Endothelial cell of umbilical vein (primary cell): ENCODE measurements at regions not wholly inside any gene's neighbourhood (a gene's known extent, or its start where the extent isn't known, plus 50 kb on each side); places are given as distances from the start of the nearest gene placed in this dataset.

Experiments used
- BruUV-seq: library from RNA; stranded (reverse); fragments of 400-500 nt; replicated peaks from 2 replicates; lab custom pipeline; 2021; lab: Mats Ljungman, UMichigan
- CTCF ChIA-PET: fragments of 300-600, 350-600 bp; sonication (Branson Sonifier 250); formaldehyde crosslinking; loops from one replicate; lab custom pipeline; 2021; ENCODE audit warnings: antibody characterized with exemption, inconsistent platforms; lab: Charles Lee
- POLR2A ChIA-PET: fragments of 300-600, 350-600 bp; sonication (Branson Sonifier 250); formaldehyde crosslinking; loops from one replicate; lab custom pipeline; 2021; ENCODE audit warnings: antibody characterized with exemption, inconsistent platforms; lab: Charles Lee
- DNase-seq: peaks from one replicate; pipeline ENCODE4 v3.0.0-alpha.2; 2011; ENCODE audit warnings: low read depth, low spot score
- FAIRE-seq: peaks from 2 replicates; lab custom pipeline; 2011; peaks lifted over from hg19 to GRCh38; lab: Jason Lieb, UNC
- H2AFZ ChIP-seq: 2 replicates; pipeline ENCODE4 v1.6.0; 2012; ENCODE audit warnings: low read depth, low read length, control low read depth, inconsistent platforms
- H3K27ac ChIP-seq: 2 replicates; pipeline ENCODE4 v1.5.1; 2011; ENCODE audit warnings: low read depth, mild to moderate bottlenecking, control low read depth, low read length, moderate library complexity; ENCODE audit not compliant: insufficient read depth
- H3K27me3 ChIP-seq, 2 experiments: 2 replicates each; pipeline versions ENCODE4 v1.6.0 to v1.6.1; 2011; ENCODE audit warnings: low read length in 2 of 2, mixed read lengths in 1 of 2; ENCODE audit not compliant: control insufficient read depth in 2 of 2, insufficient read depth in 2 of 2
- H3K36me3 ChIP-seq, 2 experiments: 2 replicates in 1 of 2; 3 replicates in 1 of 2; pipeline ENCODE4 v1.5.1; 2011; ENCODE audit warnings: low read length in 2 of 2, mild to moderate bottlenecking in 1 of 2, moderate library complexity in 1 of 2; ENCODE audit not compliant: control insufficient read depth in 2 of 2, insufficient read depth in 2 of 2; ENCODE audit errors: extremely low read depth in 1 of 2
- H3K4me1 ChIP-seq: 3 replicates; pipeline ENCODE4 v1.5.1; 2011; ENCODE audit warnings: mild to moderate bottlenecking, low read length; ENCODE audit not compliant: control insufficient read depth, insufficient read depth; ENCODE audit errors: extremely low read depth
- H3K4me2 ChIP-seq: 2 replicates; pipeline ENCODE4 v1.6.1; 2011; ENCODE audit warnings: low read length, control low read depth, mixed read lengths; ENCODE audit not compliant: insufficient read depth
- H3K4me3 ChIP-seq, 3 experiments: fragments of 200-600 bp in 1 of 3; sonication (generic), shearing (Covaris generic) in 1 of 3; replicated peaks in 1 of 3; 2 replicates each; pipeline ENCODE4 v1.5.1; 2011 to 2016; ENCODE audit warnings: control low read depth in 3 of 3, low read length in 3 of 3, mild to moderate bottlenecking in 2 of 3, inconsistent platforms in 1 of 3, low read depth in 1 of 3, moderate library complexity in 1 of 3; ENCODE audit not compliant: insufficient read depth in 1 of 3
- H3K79me2 ChIP-seq: 2 replicates; pipeline ENCODE4 v1.6.0; 2012; ENCODE audit warnings: low read length, inconsistent platforms; ENCODE audit not compliant: control insufficient read depth, insufficient read depth
- H3K9ac ChIP-seq: replicated peaks from 2 replicates; pipeline ENCODE3; 2011; ENCODE audit warnings: low read length, control low read depth; ENCODE audit not compliant: insufficient read depth; ENCODE audit errors: extremely low read depth
- H3K9me1 ChIP-seq: replicated peaks from 3 replicates; pipeline ENCODE4 v1.6.0; 2011; ENCODE audit warnings: mild to moderate bottlenecking, low read length; ENCODE audit not compliant: control insufficient read depth, insufficient read depth; ENCODE audit errors: extremely low read depth
- H3K9me3 ChIP-seq: replicated peaks from 2 replicates; pipeline ENCODE4 v1.5.1; 2012; ENCODE audit warnings: low read length, inconsistent platforms; ENCODE audit not compliant: control insufficient read depth, insufficient read depth
- H4K20me1 ChIP-seq: replicated peaks from 2 replicates; pipeline ENCODE3; 2011; ENCODE audit warnings: mild to moderate bottlenecking, low read length; ENCODE audit not compliant: control insufficient read depth, insufficient read depth; ENCODE audit errors: extremely low read depth
- CTCF ChIP-seq, 2 donors: IDR thresholded peaks; 1 replicate in 1 of 2; 2 replicates in 1 of 2; pipeline ENCODE4 v1.5.1; 2011; ENCODE audit warnings: low read length in 2 of 2, mild to moderate bottlenecking in 2 of 2, moderate library complexity in 2 of 2, control low read depth in 1 of 2, inconsistent platforms in 1 of 2, low read depth in 1 of 2; ENCODE audit not compliant: insufficient read depth in 1 of 2; ENCODE audit errors: extremely low read depth in 1 of 2
- EZH2 ChIP-seq: IDR thresholded peaks from 2 replicates; pipeline ENCODE4 v1.6.1; 2012; ENCODE audit warnings: borderline replicate concordance, low read depth, mild to moderate bottlenecking, moderate library complexity, low read length, inconsistent platforms; ENCODE audit not compliant: severe bottlenecking
- FOS ChIP-seq: IDR thresholded peaks from 2 replicates; pipeline ENCODE4 v1.6.1; 2011; ENCODE audit warnings: mild to moderate bottlenecking, low read length, moderate library complexity, borderline replicate concordance; ENCODE audit not compliant: insufficient read depth
- GATA2 ChIP-seq: IDR thresholded peaks from 2 replicates; pipeline ENCODE4 v1.7.0; 2011; ENCODE audit warnings: low read depth, mild to moderate bottlenecking, moderate library complexity, mixed read lengths, low read length; ENCODE audit not compliant: insufficient read length, insufficient read depth
- JUN ChIP-seq: IDR thresholded peaks from 2 replicates; pipeline ENCODE4 v1.6.1; 2011; ENCODE audit warnings: borderline replicate concordance, low read depth; ENCODE audit not compliant: insufficient read length, insufficient read depth
- MAX ChIP-seq: IDR thresholded peaks from 2 replicates; pipeline ENCODE4 v1.6.1; 2011; ENCODE audit not compliant: insufficient read depth, insufficient read length
- MYC ChIP-seq: IDR thresholded peaks from one replicate; pipeline ENCODE4 v1.6.1; 2011; ENCODE audit warnings: mild to moderate bottlenecking, low read depth, low read length
- POLR2A ChIP-seq: IDR thresholded peaks from 2 replicates; pipeline ENCODE4 v1.6.1; 2012; ENCODE audit warnings: low read depth, mild to moderate bottlenecking, control low read depth, low read length
- POLR2AphosphoS5 ChIP-seq: IDR thresholded peaks from 2 replicates; pipeline ENCODE4 v1.6.1; 2012; ENCODE audit warnings: low read depth, mild to moderate bottlenecking, control low read depth, low read length, moderate library complexity; ENCODE audit not compliant: insufficient read depth
- dilution Hi-C: fragments of 300-500 bp; cut with MboI; formaldehyde crosslinking; loops from one replicate; pipeline ENCODE4 v1.15.0; 2019; ENCODE audit warnings: low sequenced_read_pairs; ENCODE audit not compliant: extremely low pct_ligation_motif_present
- intact Hi-C: fragments of 100-400 bp; cut with micrococcal nuclease; formaldehyde crosslinking; loops from one replicate; pipeline ENCODE4 v1.10.0; 2022

DNA sequence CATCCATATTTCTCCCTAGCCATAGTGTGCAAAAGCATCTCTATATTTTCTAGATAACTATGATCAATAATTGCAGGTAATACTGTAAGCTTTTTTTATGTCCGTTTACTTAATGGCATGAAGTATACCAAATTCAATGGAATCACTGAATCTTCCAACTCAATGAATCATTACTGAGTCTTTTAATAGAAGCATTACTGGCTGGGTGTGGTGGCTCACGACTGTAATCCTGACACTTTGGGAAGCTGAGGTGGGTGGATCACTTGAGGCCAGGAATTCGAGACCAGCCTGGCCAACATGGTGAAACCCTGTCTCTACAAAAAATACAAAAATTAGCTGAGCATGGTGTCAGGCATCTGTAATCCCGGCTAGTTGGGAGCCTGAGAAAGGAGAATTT lies 372.5 kb downstream of the BMPER start:
- Histone ChIP-seq H3K4me3 (peak overlapping the region in 1 of 3 experiments; percentile 29), H3K27ac (peak overlapping the region; percentile 86), H2AFZ (peak overlapping the region; percentile 28), H3K9me1 (no peaks in the 10 kb centered on the region), H3K36me3 (no peaks in the 10 kb centered on the region), H3K4me2 (peak overlapping the region; percentile 79), H3K4me1 (peaks cover 25% of the 10 kb centered on the region), H3K9ac (no peak overlapping the region), H3K79me2 (no peaks in the 10 kb centered on the region), H3K9me3 (no peaks in the 10 kb centered on the region), H4K20me1 (no peaks in the 10 kb centered on the region), H3K27me3 (no peaks in the 10 kb centered on the region)
- CTCF ChIA-PET, result no interaction called here
- POLR2A ChIA-PET, result no interaction called here
- DNase-seq (no peak), FAIRE-seq (no peak)
- intact Hi-C loops, result loop anchor here (1.0 to 10.0 kb wide), 5 partner anchors 20 to 470 kb away; no protein-coding TSS in a partner anchor
- no TSS peak for BruUV-seq
- TF ChIP-seq MYC (no peak), EZH2 (no peak), POLR2AphosphoS5 (no peak), MAX (no peak), GATA2 (no peak), POLR2A (no peak), CTCF (IDR thresholded peaks at IDR 0.05; ENCODE audit: extremely low read depth in 1 of 2, insufficient read depth in 1 of 2, low read depth in 1 of 2, low read length in 2 of 2) (no peak), FOS (no peak), JUN (no peak)
- dilution Hi-C loops, result no loop called here
